ENCODE measurements at regions not wholly inside any gene's neighbourhood (a gene's known extent, or its start where the extent isn't known, plus 50 kb on each side); places are given as distances from the start of the nearest gene placed in this dataset.

- TF ChIP-seq ZBTB33 (IDR thresholded peaks at IDR 0.05) = no peak
- TF ChIP-seq CTCF (IDR thresholded peaks at IDR 0.05; ENCODE audit: low read depth, low read length, missing input control) = no peak
- no peak for TF ChIP-seq REST (IDR thresholded peaks at IDR 0.05)
- no peak for TF ChIP-seq JUND (IDR thresholded peaks at IDR 0.05)
- TF ChIP-seq YY1 (IDR thresholded peaks at IDR 0.05) = no peak
- TF ChIP-seq ATF3 (IDR thresholded peaks at IDR 0.05) = no peak
- TF ChIP-seq FOXA1 (IDR thresholded peaks at IDR 0.05) = no peak
- no peak for TF ChIP-seq GABPA (IDR thresholded peaks at IDR 0.05 in 1 of 2, conservative IDR thresholded peaks at IDR 0.05 in 1 of 2)
- no peak for TF ChIP-seq RAD21 (IDR thresholded peaks at IDR 0.05)
- TF ChIP-seq MAX (IDR thresholded peaks at IDR 0.05) = no peak
Measured at GRCh38 chr12:65731771-65732170, 92.5 kb upstream of the HMGA2 start.

Measured in liver (tissue), 3 donors.